Kasumi-1 (cell line): ENCODE measurements at regions not wholly inside any gene's neighbourhood (a gene's known extent, or its start where the extent isn't known, plus 50 kb on each side); places are given as distances from the start of the nearest gene placed in this dataset.

Source experiments
- DNase-seq, 2 experiments: peaks; one replicate each; lab custom pipeline; 2025; lab: John Stamatoyannopoulos, UW

DNA sequence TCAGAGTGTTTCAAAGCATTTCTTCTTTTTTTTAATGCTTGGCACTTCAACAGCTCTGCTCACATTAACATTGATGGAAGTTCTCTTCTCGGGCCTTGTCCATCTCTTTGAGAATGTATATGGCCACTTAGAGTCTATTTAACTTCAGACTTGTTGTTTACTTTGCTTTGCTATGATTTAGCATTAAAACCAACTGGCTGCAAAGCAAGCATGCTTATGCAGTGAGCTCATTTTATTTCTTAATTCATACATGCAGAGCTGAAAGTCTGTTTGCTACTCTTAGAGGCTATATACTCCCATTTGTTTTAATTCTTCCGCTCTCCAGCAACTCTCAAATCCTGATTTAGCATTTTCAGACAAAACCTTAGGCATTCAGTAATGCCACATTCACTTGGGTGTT, 107.6 kb upstream of the PACRGL start:
- no peak for DNase-seq

DNA sequence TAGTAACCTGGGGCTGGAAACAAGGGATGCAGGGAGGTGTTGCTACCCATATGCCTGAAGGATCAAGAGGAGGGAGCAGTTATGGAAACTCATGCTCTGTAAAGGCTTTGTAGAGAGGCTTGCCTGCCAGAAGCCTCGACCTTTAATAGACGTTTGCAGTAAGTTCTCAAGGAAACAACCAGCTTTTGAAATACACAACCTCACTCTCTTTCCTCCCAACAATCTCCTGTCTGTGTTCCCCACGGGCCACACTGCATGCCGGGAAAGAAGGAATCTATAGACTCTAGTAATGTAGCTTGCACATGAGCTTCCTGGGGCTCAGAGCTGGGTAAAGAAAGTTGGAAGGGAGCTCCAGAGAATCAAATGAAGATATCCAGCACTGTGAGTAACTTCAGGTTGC, 101.6 kb upstream of the PACRGL start:
- DNase-seq = no peak

DNA sequence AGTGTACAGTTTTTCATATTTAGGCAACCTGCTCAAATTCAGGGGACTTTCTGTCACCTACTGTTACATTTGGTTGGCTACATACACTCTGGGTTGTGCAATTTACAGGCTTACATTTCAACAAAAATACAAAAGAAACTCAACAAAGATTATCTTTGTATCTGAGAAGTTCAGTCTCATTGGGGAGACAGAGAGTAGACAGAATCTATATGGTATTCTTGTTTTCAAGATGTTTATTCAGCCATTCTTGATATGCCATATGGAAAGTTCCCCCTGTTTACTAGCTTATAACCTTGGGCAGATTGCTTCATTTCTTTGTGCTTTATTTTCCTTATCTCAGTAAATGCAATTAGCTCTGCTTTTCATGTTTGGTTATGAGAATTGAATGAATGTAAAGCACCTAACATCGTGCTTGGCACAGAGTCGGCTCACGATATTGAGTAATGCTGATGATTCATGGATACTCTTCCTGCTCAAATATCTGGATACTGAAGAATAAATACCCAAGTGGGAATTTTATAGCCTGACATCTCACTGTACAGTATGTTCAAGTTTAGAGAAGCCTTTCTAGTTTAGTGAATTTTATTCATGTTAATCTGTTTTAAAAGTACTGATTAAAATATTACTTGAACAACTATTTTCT, 96.5 kb upstream of the PACRGL start:
- DNase-seq = no peak

DNA sequence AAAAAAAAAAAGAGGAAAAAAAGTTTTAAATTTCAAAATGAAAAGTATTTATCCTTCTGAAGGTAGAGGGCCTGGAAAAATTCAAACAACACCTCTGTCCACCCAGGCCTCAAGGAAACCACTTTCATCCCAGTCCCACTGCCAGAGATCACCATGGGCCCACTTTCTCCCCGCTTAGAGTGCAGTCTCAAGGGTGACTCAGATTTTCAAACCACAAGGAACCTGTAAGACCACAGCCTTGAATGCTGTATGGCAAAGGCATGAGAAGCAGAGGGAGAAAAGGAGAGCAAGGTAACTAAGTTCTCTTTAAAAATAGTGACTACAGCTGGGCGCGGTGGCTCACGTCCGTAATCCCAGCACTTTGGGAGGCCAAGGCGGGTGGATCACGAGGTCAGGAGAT, 87.9 kb upstream of the PACRGL start:
- no peak for DNase-seq

DNA sequence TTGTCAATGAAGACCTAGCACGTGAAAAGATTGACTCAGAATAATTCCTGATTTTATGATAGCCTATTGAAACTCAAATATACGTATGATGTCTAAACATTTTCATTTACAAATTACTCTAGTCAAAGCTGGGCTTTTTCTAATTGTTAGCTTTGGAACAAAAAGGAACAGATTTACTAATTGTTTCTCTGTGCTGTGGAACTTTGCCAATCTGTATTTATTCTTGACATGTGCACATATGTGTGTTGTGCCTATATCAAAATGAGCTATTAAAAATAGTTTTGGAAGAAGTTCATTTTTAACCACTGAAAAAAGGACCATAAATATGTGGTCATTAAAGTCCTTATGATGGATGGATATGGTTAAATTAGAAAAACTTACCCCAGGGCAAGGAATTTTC, 85.4 kb upstream of the PACRGL start:
- DNase-seq = no peak

DNA sequence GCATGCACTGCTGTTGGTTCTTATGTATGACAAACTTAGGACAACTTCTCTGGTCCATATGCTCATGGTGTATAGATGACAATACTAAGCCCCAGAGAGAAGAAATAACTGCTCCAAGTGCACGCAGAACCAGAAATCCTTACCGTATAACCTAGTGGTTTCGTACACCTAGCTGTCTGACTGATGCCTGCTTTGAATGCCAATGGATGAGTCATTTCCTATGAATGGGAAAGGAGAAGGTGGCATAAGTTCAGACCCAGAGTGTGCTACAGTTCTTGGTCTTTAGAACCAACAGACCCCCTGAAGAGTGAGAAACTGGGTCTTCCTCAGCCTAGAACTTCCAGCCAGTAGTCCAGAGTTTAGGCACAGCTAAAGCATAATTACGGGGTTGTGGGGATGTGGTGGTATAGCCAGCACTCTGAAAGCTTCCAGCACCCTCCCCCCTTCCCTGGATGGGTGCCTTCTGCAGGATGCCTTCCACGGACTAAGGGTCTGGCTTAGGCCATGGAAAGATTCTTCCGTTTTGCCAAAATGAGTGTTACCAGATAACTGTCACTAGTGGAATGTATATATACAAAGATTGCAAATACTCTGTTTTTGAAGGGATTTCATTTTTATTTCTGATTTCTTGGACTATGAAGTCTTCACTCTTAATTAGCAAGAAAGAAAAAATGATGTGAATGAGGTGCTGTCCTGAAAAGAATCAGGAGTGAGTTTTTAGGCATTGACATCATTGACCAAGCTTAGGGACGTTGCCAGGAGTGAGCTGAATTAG, 84.6 kb upstream of the PACRGL start:
- DNase-seq = no peak

DNA sequence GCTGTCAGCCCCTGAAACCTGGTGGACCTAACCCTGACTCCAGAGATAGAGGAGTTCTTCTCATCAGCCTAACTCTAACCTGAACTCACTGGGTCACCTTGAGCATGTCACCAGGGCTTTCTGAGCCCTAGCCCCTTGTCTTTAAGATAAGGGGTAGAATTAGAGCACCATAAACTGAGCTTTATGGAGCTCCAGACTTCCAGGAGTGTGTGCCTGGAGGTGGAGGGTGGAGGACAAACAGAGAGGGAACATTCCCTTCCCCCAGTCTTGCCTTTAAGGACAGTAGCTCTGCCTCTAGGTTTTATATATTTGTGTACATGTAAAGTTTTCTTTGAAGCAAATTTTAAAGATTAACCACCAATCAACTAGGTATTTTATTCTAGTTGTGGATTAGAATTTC, 83.9 kb upstream of the PACRGL start:
- no peak for DNase-seq

DNA sequence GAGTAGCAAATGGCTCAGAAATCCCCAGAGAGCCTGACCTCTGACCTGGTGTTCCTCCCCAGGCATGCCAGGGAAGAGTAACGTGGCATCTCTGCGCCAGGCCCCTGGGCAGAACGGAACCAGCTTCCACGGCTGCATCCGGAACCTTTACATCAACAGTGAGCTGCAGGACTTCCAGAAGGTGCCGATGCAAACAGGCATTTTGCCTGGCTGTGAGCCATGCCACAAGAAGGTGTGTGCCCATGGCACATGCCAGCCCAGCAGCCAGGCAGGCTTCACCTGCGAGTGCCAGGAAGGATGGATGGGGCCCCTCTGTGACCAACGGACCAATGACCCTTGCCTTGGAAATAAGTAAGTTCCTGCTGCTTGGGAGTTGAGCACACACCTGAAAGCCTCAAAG, 83.4 kb upstream of the PACRGL start:
- no peak for DNase-seq

DNA sequence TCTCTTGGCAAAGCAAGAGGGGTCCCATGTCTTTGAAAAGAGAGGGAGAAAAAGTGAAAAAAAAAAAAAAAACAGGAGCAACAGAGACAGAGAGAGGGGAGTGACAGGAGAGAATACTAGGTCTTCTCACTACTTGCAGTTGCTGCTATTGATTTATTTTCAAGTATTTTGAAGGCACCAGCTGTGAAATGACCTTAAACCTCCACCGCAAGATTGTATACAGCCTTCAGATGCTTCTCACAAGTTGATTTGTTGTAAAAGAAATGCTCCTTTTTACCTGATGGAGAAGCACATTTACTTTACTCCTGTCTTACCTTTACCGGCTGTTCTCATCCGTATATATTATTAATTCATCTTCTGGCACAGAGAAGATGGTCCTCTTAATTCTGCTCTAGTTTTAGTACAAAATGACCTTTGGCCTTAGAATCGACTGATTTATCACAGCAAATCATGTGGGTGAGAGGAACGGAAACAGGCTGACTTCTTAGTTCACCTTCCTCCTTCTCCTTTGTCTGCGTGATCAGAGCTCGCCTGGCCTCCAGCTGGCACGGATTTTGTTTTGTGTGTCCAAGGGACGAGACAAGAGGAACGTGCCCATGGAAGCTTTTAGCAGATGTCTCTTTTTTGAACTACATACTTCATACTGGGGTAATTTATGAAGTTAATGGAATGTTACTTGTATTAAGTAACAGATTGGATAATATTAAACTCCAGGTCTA, 82.4 kb upstream of the PACRGL start:
- DNase-seq = no peak

DNA sequence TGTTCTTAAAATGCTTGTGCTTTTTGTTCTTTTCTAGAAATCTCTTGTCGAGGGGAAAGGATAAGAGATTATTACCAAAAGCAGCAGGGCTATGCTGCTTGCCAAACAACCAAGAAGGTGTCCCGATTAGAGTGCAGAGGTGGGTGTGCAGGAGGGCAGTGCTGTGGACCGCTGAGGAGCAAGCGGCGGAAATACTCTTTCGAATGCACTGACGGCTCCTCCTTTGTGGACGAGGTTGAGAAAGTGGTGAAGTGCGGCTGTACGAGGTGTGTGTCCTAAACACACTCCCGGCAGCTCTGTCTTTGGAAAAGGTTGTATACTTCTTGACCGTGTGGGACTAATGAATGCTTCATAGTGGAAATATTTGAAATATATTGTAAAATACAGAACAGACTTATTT, 81.5 kb upstream of the PACRGL start:
- no peak for DNase-seq

DNA sequence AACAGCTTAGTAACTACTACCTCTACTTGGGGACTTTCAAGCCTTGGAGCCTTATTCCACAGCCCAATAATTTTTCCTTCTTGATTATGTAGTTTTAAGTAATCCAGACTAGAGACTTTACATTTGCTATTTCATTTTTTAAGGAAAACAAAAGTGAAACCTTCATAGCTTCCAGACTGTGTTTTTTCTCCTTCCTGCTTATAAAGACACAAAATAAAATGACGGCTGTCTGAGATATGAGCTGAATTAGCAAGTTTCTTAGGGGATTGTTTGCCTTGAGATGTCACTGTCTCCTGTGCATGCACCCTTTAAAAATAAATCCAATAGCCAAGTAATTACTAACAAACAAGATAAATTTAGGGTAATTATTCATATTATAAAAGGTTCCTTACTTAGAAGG, 78.8 kb upstream of the PACRGL start:
- DNase-seq = no peak

DNA sequence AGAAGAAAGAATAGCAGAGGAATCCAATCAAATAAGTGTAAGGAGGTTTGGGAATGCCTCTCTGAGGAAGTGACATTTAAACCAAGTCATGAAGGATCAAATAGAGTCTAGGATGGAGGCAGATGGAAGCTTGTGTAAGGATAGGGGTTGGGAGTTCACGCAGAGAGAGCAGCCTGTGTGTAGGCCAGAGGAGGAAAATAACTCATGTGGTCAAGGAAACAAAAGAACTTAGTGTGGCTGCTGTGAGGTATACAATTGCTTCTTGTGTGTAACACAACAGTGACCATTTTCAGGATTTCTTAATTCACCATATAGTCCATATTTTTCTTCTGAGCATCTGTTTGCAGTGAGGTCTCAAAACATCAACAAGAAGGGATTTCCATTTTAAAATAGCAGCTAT, 77.6 kb upstream of the PACRGL start:
- no peak for DNase-seq

DNA sequence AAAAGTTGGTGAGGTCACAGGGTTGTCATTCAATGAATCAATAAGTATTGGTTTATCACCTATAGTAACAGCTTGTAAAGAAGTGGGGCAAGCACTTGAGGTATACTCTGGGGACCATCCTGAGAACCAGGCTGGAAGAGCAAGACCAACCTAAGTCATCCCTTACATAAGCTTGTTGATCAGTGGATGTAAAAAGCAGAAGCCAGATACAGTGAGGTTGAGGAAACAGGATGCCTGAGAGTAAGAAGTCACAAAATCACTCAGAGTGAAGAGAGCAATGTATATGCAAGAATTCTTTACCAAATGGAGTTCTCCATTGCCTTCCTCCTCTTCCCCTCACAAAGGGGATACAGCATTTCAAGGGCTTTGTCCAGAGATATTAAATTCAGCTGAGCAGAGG, 76.3 kb upstream of the PACRGL start:
- DNase-seq = peak; percentile 54 to 57

DNA sequence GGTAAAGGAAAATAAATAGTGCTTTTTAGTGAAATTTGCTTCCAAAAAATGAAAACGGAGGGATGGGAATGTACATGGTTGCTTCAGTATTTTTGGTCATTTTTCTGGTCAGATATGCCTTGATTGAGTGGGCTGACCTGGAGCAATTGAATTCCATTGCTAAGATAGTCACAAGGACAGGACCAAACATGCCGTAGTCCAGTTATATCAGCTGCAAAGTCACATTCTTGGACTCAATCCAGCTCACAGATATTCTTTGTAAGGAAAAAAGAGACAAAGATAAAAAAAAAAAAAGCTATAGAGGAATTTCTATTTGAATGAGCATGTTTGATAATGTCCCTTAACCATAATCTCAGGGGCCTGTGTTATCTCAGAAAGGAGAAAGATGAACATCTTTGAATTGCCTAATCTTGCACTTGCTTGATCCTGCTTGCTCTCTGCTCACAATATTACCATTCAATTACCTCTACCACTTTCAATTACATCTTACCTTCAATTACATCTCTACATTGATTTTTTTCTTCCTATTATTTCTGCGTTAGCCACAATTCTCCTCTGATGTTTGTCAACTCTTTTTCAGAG, 75.4 kb upstream of the PACRGL start:
- DNase-seq = no peak

DNA sequence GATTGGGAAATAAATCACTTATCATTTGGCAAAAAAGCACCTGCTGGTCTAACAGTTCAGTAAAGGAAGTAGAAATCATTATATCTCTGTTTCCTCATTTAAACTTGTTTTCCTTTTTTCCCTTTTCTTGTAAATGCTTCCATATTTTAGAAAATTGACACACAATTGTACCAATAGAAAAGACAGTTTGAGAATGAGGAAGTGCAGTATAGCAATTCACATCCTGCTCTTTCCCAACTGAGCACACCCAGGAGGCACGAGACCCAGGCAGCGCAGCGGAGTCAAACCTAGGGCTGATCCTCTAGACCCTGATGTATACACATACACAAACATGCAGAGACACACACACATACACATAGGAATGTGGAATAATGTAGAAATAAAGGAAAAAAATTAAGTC, 74.8 kb upstream of the PACRGL start:
- peak; percentile 69 to 79 for DNase-seq

DNA sequence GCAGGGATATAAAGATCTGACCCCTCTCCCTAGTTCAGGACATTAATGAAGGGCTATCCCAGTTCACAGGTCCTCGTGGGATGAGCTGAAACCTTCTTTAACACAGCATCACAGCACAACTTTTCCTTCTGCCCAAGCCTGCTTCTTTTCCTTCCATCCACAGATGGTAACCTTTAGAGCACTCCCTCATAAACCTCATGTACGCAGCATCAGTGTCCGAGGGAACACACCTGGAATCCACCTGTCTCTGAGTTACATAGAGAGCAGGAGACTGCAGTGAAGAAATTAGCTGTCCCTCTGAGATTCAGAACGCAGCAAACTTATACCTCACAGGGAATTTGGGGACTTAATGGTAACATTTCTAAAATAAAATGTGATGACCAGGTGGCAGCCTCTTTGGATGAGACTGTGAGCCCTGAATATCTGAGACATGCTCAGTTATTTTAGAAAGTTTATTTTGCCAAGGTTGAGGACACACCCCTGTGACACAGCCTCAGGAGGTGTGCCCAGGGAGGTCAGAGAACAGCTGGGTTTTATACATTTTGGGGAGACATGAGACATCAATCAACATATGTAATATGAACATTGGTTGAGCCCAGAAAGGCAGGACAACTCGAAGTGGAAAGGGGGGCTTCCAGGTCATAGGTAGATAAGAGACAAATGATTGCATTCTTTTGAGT, 73.8 kb upstream of the PACRGL start:
- DNase-seq = no peak

DNA sequence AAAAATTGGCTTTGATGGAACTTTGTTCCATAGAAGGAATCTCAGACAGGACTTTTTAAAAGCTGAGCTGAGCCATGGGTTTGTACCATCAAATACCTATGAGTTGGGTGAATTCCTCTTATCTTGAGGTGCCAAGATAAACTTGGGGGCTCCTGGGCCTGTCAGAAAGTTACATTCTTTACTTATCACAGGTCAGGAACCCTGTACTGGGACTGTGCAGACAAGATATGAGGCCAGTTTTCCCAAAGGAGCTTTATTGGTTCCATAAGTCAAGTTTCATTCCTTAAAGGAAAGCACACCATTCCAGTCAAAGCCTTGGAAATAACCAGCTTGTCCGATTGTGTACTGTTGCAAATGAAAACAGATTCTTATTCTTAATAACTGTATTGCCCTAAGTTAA, 72.4 kb upstream of the PACRGL start:
- DNase-seq = no peak

DNA sequence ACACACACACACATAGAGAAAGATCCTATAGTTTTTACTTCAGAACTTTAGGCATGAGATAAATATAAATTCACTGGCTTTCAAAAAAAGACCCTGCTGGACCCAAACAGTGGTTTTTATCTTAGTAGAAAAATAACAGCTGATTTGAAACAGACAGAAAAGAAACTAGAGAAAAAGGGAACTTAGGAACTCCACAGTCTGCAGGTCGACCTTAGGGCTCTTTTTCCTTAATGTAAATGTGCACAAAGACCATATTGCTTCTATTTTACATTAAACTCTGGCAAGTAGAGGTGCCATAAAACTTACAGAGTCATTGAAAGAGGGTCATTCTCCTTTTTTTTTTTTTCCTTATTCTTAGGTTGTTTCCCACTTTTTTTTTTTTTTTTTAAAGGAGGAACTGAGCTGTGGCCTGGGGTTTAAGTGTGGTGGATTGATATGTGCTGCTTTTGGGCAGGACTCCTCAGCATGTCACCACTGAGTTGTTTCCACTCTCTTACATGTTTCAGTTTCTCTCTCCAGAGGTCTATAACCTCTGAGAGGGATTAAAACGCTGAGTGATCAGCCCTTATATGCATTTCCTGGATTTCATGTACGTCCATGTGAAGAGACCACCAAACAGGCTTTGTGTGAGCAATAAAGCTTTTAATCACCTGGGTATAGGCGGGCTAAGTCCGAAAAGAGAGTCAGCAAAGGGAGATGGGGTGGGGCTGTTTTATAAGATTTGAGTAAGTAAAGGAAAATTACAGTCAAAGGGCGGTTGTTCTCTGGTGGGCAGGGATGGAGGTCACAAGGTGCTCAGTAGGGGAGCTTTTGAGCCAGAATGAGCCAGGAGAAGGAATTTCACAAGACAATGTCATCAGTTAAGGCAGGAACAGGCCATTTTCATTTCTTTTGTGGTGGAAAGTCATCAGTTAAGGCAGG, 70.8 kb upstream of the PACRGL start:
- DNase-seq = peak; percentile 65 to 73

DNA sequence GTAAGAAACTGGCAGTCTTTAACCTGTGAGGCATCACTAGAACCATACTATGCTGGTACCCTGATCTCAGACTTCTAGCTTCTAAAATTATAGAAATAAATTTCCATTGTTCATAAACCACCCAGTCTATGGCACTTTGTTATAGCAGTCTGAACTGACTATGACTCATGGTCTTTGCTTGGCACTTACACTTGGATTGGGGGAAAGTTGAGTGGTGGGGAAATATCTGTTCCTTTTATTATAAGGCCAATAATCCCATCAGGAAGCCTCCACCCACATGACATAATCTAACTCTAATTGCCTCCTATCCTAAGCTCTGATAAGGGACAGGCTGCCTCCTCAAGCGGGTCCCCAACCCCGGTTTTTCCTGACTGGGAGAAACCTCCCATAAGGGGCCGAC, 61.4 kb upstream of the PACRGL start:
- DNase-seq = no peak

DNA sequence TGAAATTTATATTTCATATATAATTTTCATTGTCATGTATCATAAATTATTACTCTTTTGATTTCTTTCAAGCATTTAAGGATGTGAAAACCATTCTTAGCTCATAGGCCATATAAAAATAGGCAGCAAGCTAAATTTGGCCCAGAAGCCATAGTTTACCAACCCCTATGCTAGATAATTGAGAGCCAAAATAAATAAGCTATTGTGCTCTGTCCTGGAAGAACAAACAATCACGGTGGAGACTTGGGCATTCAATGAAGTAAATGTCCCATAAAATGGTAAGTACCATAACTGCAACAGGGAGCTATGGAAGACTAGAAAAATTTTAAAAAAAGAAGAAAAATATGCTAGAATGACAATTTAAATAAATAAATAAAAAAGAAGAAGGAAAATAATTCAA, 60.9 kb upstream of the PACRGL start:
- no peak for DNase-seq

DNA sequence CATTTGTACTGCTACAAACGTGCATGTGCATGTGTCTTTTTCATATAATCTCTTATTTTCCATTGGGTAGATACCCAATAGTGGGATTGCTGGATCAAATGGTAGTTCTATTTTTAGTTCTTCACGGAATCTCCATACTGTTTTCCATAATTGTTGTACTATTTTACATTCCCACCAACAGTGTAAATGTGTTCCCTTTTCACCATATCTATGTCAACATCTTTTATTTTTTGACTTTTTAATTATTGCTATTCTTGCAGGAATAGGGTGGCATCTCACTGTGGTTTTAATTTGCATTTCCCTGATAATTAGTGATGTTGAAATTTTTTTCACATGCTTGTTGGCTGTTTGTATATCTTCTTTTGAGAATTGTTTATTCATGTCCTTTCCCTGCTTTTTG, 59.3 kb upstream of the PACRGL start:
- no peak for DNase-seq
